ENCODE measurements at regions not wholly inside any gene's neighbourhood (a gene's known extent, or its start where the extent isn't known, plus 50 kb on each side); places are given as distances from the start of the nearest gene placed in this dataset.
"Not testable (repeated sequence)": the region's sequence is repeated elsewhere in the genome, so short reads cannot be mapped to it uniquely, and the experiment has no call there.

DNA sequence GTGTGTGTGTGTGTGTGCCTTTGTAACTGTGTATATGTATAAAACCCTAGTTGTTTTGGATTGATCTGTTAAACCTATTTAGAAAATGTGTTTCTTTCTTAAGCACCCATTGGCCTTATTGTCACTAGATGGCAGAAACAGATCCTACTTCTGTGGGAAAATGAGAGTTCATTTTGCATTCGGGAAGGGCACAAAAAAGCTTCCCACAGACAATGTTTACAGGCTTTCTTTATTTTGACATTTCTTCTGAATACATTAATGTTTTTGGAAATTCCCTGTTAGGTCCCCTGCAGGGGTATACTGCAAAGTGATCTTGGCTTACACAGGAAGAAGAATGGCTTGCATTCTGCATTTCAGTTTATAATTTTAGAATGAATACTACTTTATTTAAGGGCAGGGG lies 481.8 kb upstream of the ARRDC3 start:
- no peak for DNase-seq

DNA sequence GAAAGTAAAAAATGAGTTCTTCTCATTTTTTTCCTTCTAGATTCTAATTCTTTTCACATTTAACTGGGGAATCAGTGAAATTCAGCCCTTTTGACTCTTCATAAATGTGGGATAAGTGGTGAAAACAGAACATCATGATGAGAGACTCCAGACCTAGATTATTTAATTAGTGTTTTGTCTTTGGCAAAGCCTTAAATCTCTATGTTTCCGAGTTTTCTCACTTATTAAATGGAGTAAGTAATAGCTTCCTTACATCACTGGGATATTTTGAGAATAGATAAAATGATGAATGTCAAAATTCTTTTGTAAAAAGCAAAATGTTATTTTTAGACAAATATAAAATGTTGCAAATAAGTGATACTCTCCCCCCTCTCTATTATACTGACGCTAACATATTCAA lies 468.6 kb upstream of the ARRDC3 start:
- DNase-seq = no peak

DNA sequence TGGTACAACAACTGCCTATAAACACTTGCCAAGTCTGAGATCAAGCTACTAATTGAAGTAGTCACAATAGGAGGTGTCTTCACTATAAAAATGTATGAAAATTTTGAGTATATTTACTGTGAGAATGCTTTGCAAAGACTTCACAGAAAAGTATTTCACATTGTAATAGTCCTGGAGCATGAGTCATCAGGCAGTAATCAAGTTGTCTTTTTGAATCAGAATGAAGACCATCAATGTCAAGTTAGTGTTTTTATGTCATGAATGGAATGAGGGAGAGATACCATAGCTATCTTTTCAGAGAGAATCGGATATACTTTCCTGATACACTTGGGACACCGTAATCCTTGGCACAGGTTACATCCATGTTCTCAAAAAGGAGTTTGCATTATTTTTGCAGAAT lies 466.9 kb upstream of the ARRDC3 start:
- DNase-seq = no peak

DNA sequence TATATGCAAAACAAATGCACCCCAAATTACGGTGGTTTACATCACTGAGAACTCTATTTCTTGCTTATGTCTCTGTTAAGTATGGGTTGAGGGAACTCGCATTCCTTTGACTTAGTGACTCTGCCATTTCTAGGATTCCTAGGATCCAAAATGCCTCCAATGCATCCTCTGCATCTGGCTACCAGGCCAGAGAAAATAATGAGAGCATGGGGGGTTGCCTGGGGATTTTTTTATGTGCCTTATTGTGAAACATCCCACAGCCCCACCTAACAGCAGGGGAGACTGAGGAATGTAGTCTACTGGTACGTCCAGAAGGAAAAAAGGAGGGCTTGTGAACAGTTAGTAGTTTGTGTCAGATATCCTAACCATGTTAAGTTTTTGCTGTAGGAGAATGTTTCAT lies 466.0 kb upstream of the ARRDC3 start:
- DNase-seq = no peak

DNA sequence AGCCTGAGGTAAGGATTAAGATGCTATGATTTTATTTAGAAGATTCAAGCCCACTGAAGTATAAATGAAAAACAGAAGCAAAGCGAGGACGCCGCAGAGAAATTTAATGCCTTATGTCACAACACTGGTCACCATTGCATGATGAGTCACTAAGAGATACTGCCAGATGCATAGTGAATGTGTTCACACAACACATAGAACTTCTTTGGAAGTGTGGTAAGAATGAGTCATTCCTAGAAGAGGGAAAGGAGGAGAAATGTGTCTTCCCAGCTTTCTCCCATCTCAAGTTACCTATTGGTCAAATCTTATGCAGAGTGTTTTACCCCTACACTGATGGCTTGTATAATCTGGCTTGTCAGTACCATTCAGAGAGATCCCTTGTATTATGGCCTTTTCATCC lies 465.3 kb upstream of the ARRDC3 start:
- no peak for DNase-seq

DNA sequence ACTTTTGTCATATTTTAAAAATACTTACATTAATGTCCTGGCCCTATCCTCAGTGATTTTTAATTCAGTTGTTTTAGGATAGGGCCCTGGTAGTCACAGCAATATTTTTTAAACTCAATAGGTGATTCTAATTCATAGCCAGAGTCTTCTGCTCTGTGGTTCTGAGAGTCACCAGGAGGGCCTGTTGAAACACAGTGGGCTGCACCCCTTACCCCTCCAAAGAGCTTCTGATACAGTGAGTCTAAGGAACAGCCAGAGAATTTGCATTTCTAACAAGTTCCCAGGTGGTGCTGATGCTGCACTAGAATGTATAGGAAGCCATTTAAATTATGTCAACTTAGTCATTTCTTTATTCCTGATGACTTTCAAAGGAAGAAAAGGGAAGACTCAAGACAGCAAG lies 458.3 kb upstream of the ARRDC3 start:
- no peak for DNase-seq

DNA sequence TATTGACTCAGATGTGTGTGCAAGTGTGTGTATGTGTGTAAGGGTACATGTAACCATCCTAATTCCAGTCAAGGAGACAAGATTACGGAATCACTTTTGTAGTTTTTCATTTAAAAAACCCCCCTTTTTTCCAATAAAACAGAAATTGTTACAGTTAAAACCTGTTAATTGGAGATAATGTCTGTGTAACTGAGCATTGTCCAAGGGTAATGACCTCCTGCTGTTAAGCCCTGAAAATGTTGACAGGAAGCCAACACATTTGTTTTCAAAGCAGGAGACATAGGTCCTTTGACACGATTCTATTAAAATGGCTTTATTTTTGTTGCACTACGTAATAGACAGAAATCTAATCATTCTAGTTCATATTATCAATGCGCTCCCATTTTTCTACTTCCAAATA lies 457.3 kb upstream of the ARRDC3 start:
- no peak for DNase-seq

DNA sequence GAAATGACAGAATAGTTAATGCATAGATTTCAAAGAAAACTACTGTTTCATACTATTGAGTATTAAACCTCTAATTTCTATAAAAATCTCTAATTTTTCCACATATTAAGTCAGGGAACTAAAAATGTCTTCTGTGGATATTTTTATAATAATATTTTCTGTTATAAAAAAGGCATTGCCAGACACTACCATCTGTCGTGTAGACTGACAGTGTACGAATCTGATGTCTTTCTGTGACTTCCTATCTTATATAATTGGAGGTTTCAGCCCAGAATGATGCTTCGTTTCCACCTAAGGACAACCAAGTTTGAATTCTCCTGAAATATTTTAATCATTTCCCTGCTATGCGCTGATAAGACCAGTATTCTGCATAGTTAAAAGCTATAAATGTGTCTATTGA lies 456.6 kb upstream of the ARRDC3 start:
- DNase-seq = no peak

DNA sequence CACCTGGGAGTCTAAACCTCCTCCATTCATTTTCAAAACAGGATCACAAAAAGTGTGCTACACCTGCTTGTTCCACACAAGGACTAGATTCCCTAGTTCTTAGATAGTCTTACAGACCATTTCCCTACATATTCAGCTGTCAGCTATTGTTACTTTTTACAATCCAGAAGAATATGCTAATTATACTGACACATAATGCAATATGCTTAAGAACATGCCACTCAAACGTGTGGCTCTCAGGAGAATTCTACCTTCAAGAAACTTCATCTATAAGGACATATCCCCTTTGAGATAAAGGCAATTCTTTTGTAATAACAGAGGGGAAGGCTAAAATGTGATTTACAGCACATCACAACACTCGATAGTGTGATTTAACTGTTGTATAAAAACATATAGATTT lies 456.1 kb upstream of the ARRDC3 start:
- DNase-seq = no peak

DNA sequence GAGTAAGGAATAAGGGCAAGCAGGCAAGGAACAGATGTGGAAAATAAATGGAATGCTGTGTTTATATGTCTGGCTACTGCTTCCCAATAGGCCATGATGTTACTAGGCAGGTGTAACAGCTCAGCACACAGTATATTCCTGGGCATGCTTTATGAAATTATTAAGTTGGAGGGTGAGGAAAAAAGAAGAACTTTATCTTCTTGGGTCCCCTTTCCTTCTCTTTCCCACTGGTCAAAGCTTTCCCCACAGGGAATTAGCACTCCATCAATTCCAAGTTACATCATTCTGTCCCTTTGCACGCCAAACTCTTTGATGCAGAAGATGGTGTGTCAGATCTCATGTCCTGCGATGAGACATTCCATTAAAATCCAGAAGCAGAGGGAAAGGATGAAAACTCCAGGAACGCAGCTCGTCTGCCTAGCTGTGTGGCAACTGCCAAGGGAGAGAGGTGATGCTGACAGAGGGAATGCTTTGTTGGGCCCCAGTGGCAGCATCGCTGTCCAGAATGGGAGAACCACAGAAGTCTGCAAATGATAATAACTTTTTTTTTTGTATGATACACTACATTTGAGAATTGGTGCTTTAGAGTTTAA lies 447.3 kb upstream of the ARRDC3 start:
- no peak for DNase-seq

DNA sequence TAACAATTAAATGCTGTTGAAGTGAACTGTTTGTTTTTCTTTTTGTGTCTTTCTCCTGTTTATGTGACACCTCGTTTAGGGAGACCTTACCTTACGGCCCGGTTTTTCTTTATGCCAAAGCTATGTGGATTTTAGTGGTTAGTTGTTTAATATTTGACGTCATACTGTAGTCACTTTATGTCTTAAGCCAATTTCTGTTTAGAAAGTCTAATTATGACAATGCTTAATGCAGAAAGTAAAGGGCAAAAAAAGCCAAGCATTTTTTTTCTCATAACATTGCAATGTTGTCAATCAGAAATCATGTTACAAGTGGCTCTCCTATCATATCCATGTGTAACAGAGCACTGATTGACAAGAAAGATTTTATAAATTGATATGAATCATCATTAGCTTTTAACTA lies 442.5 kb upstream of the ARRDC3 start:
- no peak for DNase-seq

DNA sequence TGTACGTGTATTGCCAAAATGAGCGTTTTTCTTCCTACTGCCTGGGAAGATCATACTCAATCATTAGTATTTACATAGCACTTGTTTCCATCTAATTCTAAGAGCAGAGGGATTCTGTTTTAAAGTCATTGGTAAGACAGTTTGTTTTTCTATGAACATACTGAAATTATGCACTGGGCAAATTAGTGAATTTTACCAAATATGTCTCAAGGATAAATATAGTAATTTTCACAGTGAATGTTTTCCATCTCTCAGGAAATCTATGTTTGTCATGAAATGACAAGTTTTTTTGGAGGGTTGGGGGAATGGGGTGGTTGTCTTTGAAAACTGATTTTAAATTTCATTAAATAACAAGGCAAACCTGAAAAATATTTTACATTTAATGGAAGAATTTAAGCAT lies 441.3 kb upstream of the ARRDC3 start:
- DNase-seq = no peak

DNA sequence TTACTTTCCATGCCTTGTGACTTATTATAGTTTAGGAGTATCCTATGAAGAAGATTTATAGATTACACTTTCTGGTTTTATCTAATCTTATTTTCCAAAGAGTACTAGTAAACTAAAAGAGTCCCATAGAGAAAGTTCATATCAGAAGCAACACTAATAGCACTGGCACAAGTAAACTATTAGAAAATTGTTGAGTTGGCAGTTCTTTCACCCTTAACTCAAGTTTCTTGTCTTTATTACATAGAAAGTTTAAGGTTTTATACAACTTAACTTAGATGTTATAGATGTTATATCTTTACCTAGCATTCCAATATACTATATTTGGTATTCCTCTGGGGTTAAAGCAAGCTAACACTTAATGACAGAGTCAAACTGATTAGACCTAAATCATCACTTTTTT lies 437.8 kb upstream of the ARRDC3 start:
- DNase-seq = no peak

DNA sequence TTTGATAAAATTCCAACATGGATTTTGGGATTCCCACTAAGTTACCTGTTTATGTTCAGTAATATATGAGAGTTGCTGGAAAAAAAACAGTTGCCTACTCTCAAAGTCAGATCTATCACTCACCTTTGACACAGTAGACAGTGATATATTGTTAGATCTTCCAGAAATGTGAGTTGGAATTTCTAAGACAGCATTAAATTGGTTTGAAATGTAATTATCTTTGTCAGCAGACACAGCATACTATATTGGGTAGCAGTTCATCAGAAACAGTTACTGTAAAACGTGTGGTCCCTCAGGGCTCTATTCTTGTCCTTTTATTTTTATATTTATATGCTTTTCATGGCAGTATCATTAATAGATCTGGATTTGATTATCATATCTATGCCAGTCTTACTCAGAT lies 433.6 kb upstream of the ARRDC3 start:
- DNase-seq = no peak

DNA sequence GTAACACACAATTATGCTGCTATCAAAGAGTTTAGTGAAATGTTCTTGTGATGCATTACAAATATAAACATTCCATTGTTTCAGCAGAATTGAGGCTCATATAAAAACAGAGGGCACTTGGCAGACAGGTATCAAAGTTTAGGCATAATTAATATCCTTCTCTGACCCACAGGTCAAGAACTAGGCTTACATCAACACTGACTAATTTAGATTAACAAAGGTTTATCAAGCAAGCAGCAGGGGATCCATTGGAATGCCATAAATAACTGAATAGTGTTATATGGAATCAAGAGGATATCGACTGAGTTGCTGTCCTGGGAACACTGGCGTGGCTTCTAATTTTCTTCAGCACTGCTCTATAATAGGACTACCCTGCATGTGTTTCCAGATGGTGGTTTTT lies 414.5 kb upstream of the ARRDC3 start:
- no peak for DNase-seq

DNA sequence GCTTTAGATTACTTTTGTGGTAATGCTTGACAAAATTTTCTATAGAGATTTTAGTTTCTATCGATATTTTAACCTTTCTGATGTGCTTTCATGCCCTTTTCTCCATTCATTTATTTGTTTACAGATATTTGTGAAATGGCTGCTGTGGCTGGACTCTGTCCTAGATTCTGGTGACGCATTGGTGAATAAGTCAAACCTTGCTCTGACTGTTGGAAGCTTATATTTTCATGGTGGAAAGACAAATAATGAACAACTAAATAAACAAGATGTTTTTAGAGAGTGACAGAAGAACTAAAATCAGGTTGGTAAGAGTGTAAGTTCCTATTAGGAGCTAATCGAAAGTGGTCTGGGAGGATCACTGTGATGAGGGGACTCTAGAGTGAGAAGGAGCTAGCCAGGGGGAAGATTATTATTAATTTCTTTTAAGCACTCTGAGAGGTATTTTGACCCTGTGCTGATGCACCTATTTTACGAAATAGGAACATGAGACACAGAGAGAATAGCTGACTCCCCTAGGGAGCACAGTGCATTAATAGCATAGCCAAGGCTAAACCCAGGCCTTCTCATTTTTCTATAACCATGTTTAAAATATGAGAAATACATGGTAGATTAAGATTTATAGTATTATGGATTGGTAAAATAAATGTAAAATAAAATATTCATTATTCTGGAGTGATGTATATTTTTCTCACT lies 411.9 kb upstream of the ARRDC3 start:
- no peak for DNase-seq

DNA sequence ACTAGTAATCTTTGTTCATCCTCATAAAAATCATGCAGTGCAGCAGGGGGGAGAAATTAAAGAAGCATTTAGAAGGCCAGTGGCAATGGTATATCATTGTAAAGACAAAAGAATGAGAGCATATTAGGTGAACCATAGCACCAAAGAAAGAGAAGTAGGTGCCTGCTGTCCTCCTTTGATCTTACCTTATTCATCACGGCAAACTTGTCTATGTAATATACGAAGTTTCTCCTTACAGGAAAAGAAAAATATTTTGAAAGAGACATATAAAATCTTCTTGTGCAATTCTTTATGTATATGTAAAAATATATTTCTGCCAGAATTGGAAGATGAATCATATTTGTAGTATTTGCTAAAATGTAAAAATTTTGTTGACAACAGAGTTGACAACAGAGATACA lies 411.3 kb upstream of the ARRDC3 start:
- DNase-seq = no peak

DNA sequence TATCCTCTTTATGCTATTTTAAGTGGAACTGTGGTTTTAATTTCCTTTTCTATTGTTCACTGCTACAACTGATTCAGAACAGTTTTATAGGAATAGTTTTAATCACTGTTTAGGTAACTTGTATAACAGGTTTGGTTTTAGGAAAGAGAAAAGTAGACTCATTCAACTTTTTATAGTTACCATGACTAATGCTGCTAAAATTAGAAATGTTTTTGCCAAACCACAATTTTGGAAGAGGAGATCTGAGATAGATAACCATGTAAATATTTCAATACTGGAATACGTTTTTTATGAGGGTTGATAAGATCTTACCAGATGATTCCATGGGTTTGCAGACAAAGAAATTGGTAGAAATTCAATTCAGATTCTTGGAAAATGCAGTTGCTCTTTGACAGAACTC lies 404.6 kb upstream of the ARRDC3 start:
- DNase-seq = no peak

DNA sequence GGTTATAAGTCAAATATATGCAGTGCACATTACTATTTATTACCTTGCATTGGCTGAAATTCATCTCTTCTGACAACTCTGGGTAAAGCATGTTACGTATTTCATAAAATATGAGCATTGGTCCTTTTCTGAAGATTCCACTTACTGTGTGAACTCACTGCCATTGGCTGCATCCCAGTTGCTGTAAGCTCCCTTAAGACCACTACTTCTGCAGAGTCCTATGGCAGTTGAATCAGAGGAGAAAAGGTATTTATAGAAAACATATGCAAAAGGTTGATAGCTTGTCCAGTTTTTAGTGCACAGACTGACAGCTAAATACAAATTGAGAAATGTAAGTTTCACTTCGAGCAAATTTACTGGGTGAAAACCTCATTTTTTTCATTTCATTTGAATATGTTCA lies 394.6 kb upstream of the ARRDC3 start:
- no peak for DNase-seq

DNA sequence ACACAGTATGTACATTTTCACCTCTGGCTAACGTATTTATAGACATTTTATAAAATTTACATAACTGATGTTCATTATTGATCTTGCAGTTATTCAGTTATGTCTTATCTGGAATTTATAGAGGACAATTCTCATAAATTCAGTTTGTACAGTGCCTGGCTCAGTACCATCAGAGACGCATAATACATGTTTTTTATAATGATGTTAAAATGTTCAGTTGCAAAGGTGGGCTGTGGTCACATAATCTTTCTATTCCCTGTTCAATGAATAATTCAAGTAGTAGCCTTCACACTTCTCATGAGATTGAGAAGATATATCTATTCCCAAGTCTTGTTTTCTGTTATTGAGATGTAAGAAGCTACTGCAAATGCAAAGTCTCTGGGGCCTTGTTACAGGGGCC lies 393.1 kb upstream of the ARRDC3 start:
- no peak for DNase-seq

DNA sequence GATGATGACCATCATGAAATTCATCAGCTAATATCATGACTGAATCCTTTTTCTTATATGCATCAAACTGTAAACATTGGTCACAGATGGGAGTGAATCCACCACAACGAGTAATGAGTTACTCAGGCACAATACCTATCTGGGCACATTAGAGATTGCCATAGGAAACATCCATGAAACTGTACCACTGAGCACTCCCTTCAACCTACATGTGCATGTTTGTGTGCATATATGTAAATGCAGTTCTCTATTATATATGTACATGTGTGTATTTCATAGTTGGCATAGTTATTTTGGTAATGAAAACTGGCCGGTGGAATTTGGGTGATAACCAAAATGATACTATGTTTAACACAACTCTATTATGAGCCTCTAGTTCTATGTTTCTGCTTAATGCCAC lies 387.3 kb upstream of the ARRDC3 start:
- DNase-seq = no peak

DNA sequence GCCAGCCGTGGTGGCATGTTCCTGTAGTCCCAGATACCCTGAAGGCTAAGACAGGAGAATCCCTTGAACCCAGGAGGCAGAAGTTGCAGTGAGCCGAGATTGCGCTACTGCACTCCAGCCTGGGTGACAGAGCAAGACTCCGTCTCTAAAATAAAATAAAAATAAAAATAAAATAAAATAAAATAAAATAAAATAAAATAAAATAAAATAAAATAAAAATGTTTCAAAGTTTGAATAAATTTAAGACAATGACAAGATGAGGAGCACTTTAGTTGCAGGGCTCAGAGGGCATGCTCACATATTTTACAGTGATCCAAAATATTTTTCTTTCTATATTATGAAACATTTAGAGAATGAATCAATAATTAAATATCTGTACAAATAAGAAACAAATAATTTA lies 374.3 kb upstream of the ARRDC3 start:
- not testable (repeated sequence) for DNase-seq

DNA sequence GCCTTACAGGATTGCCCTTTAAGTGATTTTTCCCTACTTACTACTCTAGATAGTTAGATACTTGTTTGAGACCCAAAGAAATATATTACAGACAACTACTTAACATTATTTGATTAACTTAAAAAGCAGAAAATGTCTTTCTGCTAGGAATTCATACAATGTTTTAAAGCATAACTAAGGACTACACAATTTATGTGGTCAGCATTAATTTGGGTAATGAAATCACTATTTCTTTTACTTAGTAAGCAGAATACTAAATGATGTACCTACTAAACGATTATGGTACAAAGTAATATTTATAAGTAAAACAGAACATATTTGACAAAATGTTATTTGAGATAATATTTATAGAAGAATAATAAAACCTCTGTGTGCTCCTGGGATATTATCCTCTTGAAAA lies 371.9 kb upstream of the ARRDC3 start:
- DNase-seq = no peak

DNA sequence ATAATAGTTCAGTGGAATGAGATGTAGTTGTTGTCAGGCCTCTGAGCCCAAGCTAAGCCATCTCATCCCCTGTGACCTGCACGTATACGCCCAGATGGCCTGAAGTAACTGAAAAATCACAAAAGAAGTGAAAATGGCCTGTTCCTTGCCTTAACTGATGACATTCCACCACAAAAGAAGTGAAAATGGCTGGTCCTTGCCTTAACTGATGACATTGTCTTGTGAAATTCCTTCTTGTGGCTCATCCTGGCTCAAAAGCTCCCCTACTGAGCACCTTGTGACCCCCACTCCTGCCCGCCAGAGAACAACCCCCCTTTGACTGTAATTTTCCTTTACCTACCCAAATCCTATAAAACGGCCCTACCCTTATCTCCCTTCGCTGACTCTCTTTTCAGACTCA lies 361.4 kb upstream of the ARRDC3 start:
- not testable (repeated sequence) for DNase-seq

DNA sequence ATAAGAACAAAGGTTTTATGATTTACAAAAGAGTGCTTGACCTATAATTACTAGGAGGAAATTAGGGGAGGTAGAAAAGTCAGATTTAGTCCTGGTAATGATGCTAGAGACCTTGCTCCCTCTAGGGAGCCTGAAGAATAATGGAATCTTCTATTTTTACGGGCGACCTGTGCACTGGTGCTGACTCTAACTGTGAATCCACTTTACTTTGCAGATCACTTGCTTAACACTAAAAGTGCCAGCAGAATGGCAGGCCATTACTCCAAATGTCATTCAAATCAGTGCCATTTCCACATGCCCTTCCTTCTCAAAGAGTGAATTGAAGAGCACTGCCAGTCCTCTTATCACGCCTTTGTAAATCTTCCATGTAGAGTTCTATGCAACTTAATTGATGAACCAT lies 359.4 kb upstream of the ARRDC3 start:
- DNase-seq = no peak
